ENCODE measurements at regions not wholly inside any gene's neighbourhood (a gene's known extent, or its start where the extent isn't known, plus 50 kb on each side); places are given as distances from the start of the nearest gene placed in this dataset.

GRCh38 chr12:131583090-131583712 is 127.7 kb upstream of the SFSWAP start:
- no peak for DNase-seq (ENCODE audit: low spot score)
- in situ Hi-C loops (cut with MboI; ENCODE audit: low sequenced_read_pairs, unreplicated experiment), result no loop called here
- no peak for TF ChIP-seq CTCF (IDR thresholded peaks at IDR 0.05; ENCODE audit: borderline replicate concordance, control extremely low read depth, extremely low read depth, insufficient read depth, missing control alignments)

GRCh38 chr12:131586269-131586668 is 124.6 kb upstream of the SFSWAP start:
- TF ChIP-seq CTCF (IDR thresholded peaks at IDR 0.05; ENCODE audit: borderline replicate concordance, control extremely low read depth, extremely low read depth, insufficient read depth, missing control alignments), result no peak
- no peak for DNase-seq (ENCODE audit: low spot score)
- in situ Hi-C loops (cut with MboI; ENCODE audit: low sequenced_read_pairs, unreplicated experiment), result no loop called here

GRCh38 chr12:131586761-131587160 is 124.1 kb upstream of the SFSWAP start:
- no peak for TF ChIP-seq CTCF (IDR thresholded peaks at IDR 0.05; ENCODE audit: borderline replicate concordance, control extremely low read depth, extremely low read depth, insufficient read depth, missing control alignments)
- no peak for DNase-seq (ENCODE audit: low spot score)
- in situ Hi-C loops (cut with MboI; ENCODE audit: low sequenced_read_pairs, unreplicated experiment), result no loop called here

DNA sequence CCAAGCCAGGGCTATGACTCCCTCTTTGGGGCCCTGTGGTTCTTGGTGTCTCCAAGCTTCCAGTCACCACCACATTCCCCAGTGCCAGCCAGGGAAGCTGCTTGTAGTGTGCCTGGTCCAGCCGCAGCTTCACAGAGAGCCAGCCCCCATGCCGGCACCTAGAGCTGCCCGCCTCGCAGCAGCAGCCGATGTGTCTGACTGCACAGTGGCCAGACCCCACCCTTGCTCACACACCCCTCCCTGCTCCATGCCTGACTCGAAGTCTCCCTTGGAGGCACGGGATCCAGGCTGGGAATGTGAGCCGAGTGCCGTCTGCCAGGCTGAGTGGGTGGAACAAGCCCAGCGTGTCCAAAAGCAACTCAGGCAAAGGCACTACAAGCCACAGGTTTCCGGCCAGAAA is 123.3 kb upstream of the SFSWAP start:
- no peak for DNase-seq (ENCODE audit: low spot score)
- no peak for TF ChIP-seq CTCF (IDR thresholded peaks at IDR 0.05; ENCODE audit: borderline replicate concordance, control extremely low read depth, extremely low read depth, insufficient read depth, missing control alignments)
- in situ Hi-C loops (cut with MboI; ENCODE audit: low sequenced_read_pairs, unreplicated experiment), result no loop called here

DNA sequence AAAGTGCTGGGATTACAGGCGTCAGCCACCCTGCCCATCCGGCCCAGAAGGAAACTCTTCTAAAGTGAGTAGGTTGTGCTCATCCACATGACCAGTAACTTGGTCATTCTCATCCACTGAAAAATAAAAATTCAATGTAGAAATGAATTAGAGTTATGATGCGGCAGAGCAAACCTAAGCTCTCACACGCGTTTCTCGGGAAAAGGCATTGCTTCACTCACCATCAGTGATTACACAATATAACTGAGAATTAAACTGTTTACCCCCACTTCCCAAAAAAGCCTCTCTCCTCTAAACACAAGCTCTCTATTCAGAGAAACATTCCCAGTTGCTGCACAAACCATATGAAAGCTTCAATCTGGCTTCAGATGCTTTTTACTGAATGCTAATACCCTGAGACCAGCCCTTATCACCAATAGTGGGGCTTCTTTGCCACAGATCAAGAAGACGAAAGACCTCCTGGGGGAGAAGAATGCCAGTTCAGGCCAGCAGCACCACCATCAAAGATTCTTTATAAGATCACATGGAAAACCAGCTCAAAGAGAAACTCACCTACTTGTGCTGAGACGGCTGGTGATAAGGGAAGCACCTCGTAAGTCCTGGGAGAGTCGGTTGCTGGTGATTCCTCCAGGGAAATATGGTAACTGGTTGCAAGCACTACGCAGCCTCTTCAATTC is 121.5 kb upstream of the SFSWAP start:
- in situ Hi-C loops (cut with MboI; ENCODE audit: low sequenced_read_pairs, unreplicated experiment), result no loop called here
- TF ChIP-seq CTCF (IDR thresholded peaks at IDR 0.05; ENCODE audit: borderline replicate concordance, control extremely low read depth, extremely low read depth, insufficient read depth, missing control alignments), result no peak
- DNase-seq (ENCODE audit: low spot score), result no peak

DNA sequence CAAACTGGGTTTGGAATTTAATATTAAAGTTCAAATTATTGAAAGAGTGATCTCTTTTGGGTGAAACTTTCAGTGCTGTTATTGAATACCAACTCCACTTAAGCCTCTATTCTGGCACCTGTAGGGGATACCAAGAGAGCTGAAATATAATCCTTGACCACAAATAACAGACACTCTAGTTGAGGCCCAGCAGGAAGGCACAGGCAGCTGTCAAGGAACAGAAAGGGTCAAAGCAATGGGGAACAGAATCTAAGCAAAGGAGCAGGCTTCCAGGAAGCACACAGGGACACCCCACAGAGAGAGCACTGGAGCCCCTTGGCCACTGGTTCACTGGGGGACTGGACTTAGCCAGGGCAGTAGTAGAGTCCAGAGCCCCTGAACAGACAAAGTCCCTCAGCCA is 120.9 kb upstream of the SFSWAP start:
- DNase-seq (ENCODE audit: low spot score), result no peak
- in situ Hi-C loops (cut with MboI; ENCODE audit: low sequenced_read_pairs, unreplicated experiment), result no loop called here
- no peak for TF ChIP-seq CTCF (IDR thresholded peaks at IDR 0.05; ENCODE audit: borderline replicate concordance, control extremely low read depth, extremely low read depth, insufficient read depth, missing control alignments)

Measured in GM13976 (cell line).